GM12801 (cell line): ENCODE measurements at regions not wholly inside any gene's neighbourhood (a gene's known extent, or its start where the extent isn't known, plus 50 kb on each side); places are given as distances from the start of the nearest gene placed in this dataset.

Experiments used
- TF ChIP-seq, protein P1 (sequence below): IDR thresholded peaks from one replicate; pipeline ENCODE4 v1.5.1; 2011; ENCODE audit warnings: control low read depth; ENCODE audit not compliant: insufficient read length; ENCODE audit errors: extremely low read depth

DNA sequence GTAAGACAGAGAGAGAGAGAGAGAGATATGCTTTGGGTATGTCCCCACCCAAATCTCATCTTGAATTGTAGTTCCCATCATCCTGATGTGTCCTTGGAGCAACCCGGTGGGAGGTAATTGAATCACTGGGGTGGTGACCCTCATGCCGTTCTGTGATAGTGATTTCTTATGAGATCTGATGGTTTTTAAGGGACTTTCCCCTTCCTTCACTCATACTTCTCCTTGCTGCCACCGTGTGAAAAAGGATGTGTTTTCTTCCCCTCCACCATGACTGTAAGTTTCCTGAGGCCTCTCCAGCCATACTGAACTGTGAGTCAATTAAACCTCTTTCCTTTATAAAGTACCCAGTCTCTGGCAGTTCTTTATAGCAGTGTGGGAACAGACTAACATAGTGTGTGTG, 60.3 kb downstream of the EOMES start:
- TF ChIP-seq, protein P1, sequence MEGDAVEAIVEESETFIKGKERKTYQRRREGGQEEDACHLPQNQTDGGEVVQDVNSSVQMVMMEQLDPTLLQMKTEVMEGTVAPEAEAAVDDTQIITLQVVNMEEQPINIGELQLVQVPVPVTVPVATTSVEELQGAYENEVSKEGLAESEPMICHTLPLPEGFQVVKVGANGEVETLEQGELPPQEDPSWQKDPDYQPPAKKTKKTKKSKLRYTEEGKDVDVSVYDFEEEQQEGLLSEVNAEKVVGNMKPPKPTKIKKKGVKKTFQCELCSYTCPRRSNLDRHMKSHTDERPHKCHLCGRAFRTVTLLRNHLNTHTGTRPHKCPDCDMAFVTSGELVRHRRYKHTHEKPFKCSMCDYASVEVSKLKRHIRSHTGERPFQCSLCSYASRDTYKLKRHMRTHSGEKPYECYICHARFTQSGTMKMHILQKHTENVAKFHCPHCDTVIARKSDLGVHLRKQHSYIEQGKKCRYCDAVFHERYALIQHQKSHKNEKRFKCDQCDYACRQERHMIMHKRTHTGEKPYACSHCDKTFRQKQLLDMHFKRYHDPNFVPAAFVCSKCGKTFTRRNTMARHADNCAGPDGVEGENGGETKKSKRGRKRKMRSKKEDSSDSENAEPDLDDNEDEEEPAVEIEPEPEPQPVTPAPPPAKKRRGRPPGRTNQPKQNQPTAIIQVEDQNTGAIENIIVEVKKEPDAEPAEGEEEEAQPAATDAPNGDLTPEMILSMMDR = no peak

DNA sequence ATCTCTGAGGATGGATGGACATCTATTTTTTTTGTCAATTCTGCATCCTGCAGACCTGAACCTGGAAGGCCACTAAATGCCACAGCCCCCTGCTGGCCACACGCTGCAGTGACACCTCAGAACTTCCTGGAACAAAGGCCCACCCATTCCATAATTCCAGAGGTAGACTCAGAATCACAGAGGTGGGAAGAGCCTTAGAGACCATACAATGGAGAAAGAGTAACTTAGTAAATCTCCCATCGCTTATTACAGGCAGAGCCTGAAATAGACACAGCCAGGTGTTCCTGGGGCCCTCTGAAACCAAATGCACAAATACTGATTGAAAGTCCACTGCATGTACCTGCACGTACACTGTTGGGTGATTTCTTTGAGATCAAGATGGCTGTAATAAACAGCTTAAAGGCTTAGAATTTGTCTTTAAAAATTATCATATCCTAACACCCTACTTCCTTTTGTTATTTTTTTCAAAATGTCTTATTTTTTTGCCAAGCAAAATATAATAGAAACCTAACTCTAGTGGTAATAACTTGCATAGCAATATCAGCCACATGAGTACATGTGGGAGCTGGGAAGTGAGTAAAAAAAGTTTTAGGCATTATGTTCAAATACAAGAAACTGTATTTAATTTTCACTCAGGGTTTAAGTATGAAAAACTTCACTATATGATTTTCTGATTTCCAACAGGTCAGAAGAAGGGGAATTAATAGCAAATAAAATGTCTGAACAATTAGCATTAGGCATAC, 62.7 kb downstream of the EOMES start:
- TF ChIP-seq, protein P1 = peak; percentile 39

DNA sequence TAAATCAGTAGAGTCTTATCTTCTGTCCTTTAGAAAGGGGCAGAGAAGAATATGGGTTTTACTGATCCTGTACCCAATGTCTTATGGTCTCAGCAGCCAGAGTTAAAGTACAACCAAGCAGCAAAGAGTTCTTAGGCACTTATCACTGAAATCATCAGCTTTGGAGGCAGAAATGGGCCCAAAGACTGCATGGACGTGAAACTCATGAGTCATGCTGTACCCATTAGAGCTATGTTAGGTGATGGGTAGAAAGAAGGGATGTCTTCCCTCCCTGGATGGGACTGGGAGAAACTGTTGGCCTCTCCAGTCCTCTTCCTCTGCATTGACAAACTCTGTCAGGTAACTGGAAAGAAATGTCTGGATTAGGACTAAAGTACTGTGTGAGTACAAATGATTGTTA, 63.4 kb downstream of the EOMES start:
- TF ChIP-seq, protein P1 = no peak

DNA sequence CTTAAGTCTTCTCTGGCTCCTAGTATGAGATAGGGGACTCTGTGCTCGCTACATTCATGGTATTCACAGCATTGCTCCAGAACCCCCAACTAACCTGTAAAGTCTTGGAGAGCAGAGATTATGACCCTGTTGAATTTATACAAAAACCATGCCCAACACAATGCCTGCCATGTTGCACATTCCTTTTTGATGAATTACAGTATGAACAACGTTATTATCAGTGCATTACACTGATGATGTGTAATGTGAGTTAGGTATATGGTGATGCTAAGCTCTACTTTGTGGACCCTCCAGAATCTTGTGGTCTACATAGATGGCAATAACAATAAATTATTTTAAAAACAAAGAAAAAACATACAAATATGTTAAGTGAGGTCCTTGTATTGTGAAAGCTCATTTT, 64.3 kb downstream of the EOMES start:
- TF ChIP-seq, protein P1 = no peak

DNA sequence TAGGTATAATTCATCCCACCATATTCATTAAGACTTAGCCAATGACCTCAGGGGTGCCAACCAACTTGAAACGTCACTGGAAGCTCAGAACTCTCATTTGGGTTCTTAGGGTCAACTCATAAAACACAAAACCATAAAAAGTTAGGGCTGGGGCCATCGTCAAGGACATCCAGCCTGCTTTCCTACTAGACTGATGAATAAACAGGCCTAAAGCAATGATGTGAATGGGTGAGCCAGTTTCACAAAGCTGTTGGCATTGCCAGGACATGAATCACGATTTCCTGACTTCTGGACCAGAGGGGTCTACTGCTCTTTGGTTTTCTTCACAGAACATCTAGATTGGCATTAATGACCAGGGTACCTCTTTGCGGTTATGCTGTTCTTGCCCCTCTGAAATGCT, 64.7 kb downstream of the EOMES start:
- TF ChIP-seq, protein P1 = no peak

DNA sequence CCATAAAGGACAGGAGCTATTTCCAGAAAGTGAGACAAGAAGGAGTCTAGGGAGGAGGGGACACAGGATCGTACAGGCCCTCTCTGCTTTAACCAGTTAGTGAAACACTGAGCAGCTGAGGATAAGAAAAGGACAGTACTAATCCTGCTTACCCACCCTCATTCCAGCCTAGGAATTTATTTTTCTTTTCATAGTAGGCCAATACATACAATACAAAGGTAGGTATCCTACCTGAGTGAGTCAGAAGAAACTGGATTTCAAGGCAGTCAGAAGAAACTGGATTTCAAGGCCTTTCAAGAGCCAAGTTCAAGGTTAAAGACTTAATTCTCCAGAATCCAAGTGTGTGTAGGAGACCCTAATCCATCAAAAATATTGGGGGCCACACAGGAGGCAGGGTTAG, 65.3 kb downstream of the EOMES start:
- TF ChIP-seq, protein P1 = no peak

DNA sequence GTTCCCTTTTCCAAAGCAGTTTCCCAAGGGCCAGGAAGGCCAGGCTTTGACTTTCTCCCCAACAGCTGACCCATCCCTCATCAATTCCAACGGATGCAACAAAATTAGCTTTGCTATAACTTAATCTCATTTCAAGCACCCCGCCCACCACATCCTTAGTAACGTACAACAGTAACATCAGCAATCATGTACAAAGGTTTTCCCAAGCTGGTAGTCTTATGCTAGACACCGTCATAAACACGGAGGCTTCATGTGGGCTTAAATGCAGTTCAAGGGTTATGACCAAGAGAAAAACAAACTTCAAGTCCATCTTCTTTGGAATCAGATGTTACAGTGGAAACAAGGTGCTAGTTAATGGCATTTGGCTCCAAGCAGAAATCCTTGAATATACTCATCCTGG, 66.6 kb downstream of the EOMES start:
- TF ChIP-seq, protein P1 = no peak
